ENCODE measurements at regions not wholly inside any gene's neighbourhood (a gene's known extent, or its start where the extent isn't known, plus 50 kb on each side); places are given as distances from the start of the nearest gene placed in this dataset.
"Not testable (repeated sequence)": the region's sequence is repeated elsewhere in the genome, so short reads cannot be mapped to it uniquely, and the experiment has no call there.

GRCh38 chr6:167676000-167676665 lies 150.6 kb upstream of the AFDN start:
- no peak for DNase-seq

- no peak for DNase-seq
Measured at GRCh38 chr6:167676666-167677421, 149.9 kb upstream of the AFDN start.

- DNase-seq, result no peak
Measured at GRCh38 chr6:167677422-167677789, 149.3 kb upstream of the AFDN start.

DNA sequence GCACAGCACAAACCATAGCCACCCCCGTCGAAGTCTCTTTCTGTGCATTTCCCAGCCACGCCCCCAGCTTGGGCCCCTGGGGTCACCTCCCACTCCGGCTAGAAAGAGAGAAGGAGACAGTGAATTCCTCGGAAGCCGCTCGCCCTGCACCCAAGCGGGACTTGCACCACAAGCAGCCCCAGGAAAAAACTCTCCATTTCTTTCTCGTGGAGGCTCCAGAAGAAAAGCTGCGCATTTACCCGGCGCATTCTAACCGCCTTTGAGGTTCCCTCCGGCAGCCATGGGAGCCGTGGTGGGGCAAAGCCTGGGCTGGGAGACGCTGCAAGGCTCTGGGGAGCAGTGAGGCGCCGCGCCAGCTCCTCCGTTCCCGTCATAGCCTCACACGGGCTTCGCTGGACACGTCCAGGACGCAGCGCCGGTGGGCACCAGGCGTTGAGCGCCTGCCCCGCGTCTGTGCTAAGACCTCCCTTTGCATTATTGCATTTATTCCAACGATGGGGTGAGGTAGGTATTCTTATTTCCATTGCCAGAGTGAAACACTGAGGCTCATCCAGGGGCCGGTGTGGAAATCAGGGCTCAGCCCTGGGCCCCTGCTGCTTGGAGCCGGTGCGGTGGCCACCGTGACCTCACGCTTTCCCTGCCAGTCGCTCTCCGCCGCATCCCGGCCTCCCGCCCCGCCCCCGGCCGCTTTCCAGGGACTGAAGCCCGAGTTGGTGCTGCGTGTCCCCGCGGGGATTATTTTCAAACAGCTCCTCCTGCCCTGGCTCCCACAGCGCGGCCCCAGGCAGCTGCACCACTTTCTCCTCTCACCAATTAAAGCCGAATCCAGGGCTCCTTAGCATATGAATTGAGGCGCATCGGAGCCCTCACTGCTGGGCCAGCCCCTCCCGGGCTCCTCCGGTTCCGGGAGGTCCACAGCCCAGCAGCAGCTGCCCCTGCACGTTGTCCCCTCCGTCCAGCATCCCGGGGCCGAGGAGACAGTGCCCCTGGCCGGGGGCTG lies 148.3 kb upstream of the AFDN start:
- no peak for DNase-seq

DNA sequence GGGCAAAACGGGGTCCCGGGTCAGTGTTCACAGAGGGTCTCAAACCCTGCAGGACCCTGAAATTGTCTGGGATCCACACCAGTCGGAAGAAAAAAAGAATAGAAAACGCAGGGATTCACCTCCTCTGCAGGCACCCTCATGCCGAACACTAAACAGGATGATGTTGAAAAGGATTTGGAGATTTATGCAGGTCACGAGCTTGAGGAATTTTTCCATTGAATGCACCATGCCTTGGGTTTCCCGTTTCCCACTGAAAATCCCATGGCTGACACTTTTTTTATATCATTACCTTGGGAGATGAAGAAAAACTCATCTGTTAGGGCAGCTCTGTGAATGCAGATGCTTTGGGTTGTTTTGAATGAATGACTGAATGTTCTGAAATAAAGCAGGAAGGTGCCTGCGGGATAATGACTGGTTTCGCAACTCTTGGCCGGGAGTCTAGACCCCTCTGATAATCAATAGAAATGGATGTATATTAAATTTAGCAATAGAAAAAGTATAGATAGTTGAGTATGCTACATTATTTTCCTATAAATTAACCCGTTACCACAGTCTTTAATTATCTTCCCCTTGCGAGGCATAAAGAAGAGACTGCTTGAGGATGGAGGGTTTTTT lies 147.5 kb upstream of the AFDN start:
- no peak for DNase-seq

DNA sequence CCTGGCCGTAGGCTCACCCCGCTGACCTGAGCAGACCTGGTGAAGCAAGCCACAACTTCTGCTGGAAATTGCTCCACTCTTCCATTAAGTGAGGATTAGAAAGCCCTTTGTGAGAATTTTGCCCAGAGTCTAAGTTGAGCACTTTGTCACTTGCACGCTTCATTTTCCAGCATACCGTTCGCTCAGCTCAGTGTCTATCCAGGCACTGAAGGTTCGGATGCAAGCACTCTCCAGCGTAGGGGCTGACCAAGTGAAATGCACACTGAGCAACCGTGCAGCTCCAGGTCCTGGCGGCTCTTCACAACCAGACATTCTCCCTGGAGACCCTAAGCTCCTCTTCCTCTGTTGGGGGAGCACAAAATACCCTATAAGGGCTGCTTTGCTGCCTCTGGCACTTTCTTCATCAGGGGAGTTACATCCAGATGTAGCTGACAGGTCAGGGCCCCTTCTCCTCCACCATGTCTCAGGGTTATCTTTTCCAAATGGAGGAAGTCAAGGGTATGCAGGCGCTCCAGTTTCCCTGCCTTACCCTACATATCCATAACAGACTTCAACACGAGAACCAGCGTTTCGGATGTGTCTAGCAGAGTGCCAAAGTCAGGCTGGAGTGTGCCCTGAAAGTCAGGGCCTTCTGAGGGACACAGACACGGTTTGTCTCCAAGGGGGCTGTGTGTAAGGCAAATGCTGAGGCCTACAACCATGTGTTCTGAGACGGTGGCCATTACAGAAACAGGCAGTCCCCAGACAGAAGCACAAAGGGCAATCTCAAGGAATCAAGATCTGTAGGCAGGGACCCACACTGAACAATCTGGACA lies 146.7 kb upstream of the AFDN start:
- no peak for DNase-seq

- DNase-seq, result no peak
Measured at GRCh38 chr6:167680605-167681149, 146.0 kb upstream of the AFDN start.

GRCh38 chr6:167682125-167682524 lies 144.6 kb upstream of the AFDN start:
- no peak for DNase-seq

DNA sequence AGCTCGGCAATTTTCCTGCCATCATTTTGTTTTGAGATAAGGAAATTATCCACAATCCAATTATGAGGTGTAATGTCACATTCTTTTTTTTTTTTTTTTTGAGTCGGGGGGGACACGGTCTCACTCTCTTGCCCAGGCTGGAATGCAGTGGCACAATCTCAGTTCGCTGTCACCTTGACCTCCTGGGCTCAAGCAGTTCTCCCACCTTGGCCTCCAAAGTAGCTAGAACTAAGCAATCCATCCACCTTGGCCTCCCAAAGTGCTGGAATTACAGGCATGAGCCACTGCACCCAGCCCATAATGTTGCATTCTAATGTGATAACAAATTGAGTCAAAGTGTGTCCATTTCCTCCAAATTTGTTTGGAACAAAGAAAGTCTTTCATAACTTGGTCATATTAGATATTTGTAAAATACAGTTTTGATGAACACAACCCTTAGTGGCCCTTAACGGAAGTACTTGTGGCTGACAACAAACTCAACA lies 144.1 kb upstream of the AFDN start:
- DNase-seq, result no peak

DNA sequence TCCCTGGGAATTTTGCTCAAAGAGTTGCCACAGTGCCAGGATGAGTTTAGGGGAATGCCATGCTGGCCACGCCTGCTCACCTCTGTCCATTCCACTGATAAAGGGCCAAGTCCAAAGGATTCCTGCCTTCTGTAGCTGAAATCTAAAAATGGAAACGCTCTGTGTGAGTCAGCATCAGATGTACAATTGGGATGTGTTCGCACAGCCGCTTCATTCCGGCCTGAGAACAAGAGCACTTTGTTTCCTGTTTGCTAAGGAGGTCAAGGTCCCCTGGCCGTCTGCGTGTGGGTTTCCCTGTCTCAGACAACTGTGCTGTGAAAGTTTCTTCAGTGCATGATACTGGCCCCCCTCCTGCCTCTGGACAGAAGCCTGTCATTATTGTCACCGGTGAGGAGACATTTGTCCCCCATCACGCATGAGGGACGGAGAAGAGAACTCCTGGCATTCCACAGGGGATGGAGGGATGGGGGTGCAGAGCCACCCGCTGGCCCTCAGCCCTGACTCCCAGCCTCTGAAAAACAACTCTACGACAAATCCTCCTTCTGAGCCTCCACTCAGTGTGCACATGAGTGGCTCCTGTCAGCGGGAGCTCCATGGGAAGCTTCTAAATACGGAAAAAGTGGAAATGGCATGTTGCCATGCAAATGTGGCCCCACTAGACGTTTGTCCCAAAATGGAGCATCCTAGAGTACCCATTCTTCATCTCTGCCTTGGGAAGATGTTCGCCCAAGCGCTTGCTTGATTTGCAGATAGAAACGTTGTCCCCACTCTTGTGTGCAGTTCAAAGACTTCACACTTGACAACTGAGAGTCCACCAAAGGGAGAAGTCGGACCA lies 143.5 kb upstream of the AFDN start:
- DNase-seq, result no peak

- DNase-seq, result no peak
Measured at GRCh38 chr6:167684276-167685104, 142.2 kb upstream of the AFDN start.

DNA sequence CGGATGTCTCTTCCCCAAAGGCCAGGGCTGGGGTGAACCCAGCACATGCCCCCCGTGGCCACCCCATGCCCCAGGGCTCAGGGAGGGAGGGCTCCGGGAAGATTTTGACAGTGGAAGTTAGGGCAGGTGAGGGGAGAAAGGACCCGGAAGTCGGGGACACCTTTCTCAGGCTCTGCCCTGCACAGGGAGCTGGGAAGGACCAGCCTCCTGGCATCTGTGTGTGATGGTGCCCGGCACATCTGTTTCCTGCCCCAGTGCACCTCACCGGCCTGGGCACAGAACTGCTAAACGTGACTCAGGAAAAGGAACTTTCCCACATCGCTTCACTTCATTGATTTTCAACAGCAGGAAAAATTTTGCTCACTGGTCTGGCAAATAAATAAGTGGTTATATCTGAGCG lies 141.1 kb upstream of the AFDN start:
- no peak for DNase-seq

- no peak for DNase-seq
Measured at GRCh38 chr6:167686204-167686893, 140.4 kb upstream of the AFDN start.

- DNase-seq, result no peak
Measured at GRCh38 chr6:167687116-167687725, 139.5 kb upstream of the AFDN start.

- DNase-seq, result no peak
Measured at GRCh38 chr6:167688123-167688522, 138.6 kb upstream of the AFDN start.

- DNase-seq, result no peak
Measured at GRCh38 chr6:167689278-167689677, 137.4 kb upstream of the AFDN start.

GRCh38 chr6:167689751-167690150 lies 137.0 kb upstream of the AFDN start:
- no peak for DNase-seq

GRCh38 chr6:167690167-167690922 lies 136.4 kb upstream of the AFDN start:
- not testable (repeated sequence) for DNase-seq
